COLO668 (cell line): ENCODE measurements at regions not wholly inside any gene's neighbourhood (a gene's known extent, or its start where the extent isn't known, plus 50 kb on each side); places are given as distances from the start of the nearest gene placed in this dataset.

Source experiments
- DNase-seq: peaks from one replicate; lab custom pipeline; 2025; ENCODE audit not compliant: unreplicated experiment; lab: John Stamatoyannopoulos, UW

- no peak for DNase-seq
Observed at GRCh38 chr1:117678246-117678977, 72.6 kb downstream of the TENT5C start.

GRCh38 chr1:117679299-117679698 lies 73.5 kb downstream of the TENT5C start:
- no peak for DNase-seq

GRCh38 chr1:117679868-117680267 lies 74.0 kb downstream of the TENT5C start:
- DNase-seq = no peak

- DNase-seq = no peak
Observed at GRCh38 chr1:117680316-117681002, 74.6 kb downstream of the TENT5C start.

- no peak for DNase-seq
Observed at GRCh38 chr1:117681093-117681900, 75.4 kb downstream of the TENT5C start.

GRCh38 chr1:117681901-117682250 lies 76.0 kb downstream of the TENT5C start:
- DNase-seq = no peak

- no peak for DNase-seq
Observed at GRCh38 chr1:117682372-117682771, 76.5 kb downstream of the TENT5C start.

GRCh38 chr1:117683571-117684285 lies 77.9 kb downstream of the TENT5C start:
- DNase-seq = no peak

GRCh38 chr1:117685936-117686806 lies 80.3 kb downstream of the TENT5C start:
- DNase-seq = no peak

GRCh38 chr1:117686907-117687306 lies 81.1 kb downstream of the TENT5C start:
- DNase-seq = no peak

GRCh38 chr1:117689997-117690625 lies 84.3 kb downstream of the TENT5C start:
- DNase-seq = no peak

GRCh38 chr1:117691942-117692341 lies 86.1 kb downstream of the TENT5C start:
- no peak for DNase-seq

- DNase-seq = no peak
Observed at GRCh38 chr1:117694543-117694942, 88.7 kb downstream of the TENT5C start.

GRCh38 chr1:117695796-117696490 lies 90.1 kb downstream of the TENT5C start:
- no peak for DNase-seq

GRCh38 chr1:117696561-117696960 lies 90.7 kb downstream of the TENT5C start:
- no peak for DNase-seq

GRCh38 chr1:117697220-117697781 lies 91.5 kb downstream of the TENT5C start:
- no peak for DNase-seq

- DNase-seq = no peak
Observed at GRCh38 chr1:117698398-117699160, 92.7 kb downstream of the TENT5C start.

GRCh38 chr1:117699953-117700352 lies 94.1 kb downstream of the TENT5C start:
- no peak for DNase-seq
